DND-41 (cell line): ENCODE measurements at regions not wholly inside any gene's neighbourhood (a gene's known extent, or its start where the extent isn't known, plus 50 kb on each side); places are given as distances from the start of the nearest gene placed in this dataset.

Experiments
- ATAC-seq: fragments of 200-7000 bp; cut with Tn5 transposase; 3 replicates; pipeline ENCODE4 v1.9.1; 2021; ENCODE audit warnings: low read depth; ENCODE audit not compliant: insufficient read depth
- DNase-seq: peaks from one replicate; pipeline ENCODE4 v3.0.0-alpha.2; 2020
- H2AFZ ChIP-seq: 2 replicates; pipeline ENCODE4 v1.6.0; 2012; ENCODE audit warnings: low read depth, low read length
- H3K27ac ChIP-seq: 2 replicates; pipeline ENCODE4 v1.5.1; 2012; ENCODE audit warnings: low read length, inconsistent platforms
- H3K27me3 ChIP-seq: fragments of 200-600 bp; sonication (generic); 2 replicates; pipeline ENCODE4 v1.6.0; 2012; ENCODE audit warnings: low read length, mild to moderate bottlenecking, inconsistent platforms; ENCODE audit not compliant: insufficient read depth, poor library complexity
- H3K36me3 ChIP-seq: 2 replicates; pipeline ENCODE4 v1.5.1; 2012; ENCODE audit warnings: low read length, inconsistent platforms; ENCODE audit not compliant: insufficient read depth
- H3K4me1 ChIP-seq: 2 replicates; pipeline ENCODE4 v1.5.1; 2012; ENCODE audit warnings: mild to moderate bottlenecking, low read length; ENCODE audit not compliant: insufficient read depth
- H3K4me2 ChIP-seq: 2 replicates; pipeline ENCODE4 v1.6.0; 2012; ENCODE audit warnings: mild to moderate bottlenecking, moderate library complexity, low read length, inconsistent platforms; ENCODE audit not compliant: insufficient read depth
- H3K4me3 ChIP-seq, 2 experiments: fragments of 200-600 bp in 1 of 2; shearing (Covaris generic) in 1 of 2; 2 replicates each; pipeline ENCODE4 v1.5.1; 2012 to 2016; ENCODE audit warnings: inconsistent platforms in 2 of 2, low read length in 2 of 2, mild to moderate bottlenecking in 2 of 2, low read depth in 1 of 2, moderate library complexity in 1 of 2
- H3K79me2 ChIP-seq: 2 replicates; pipeline ENCODE4 v1.6.0; 2012; ENCODE audit warnings: low read length, inconsistent platforms; ENCODE audit not compliant: insufficient read depth
- H3K9ac ChIP-seq: 2 replicates; pipeline ENCODE4 v1.6.0; 2012; ENCODE audit warnings: low read depth, mild to moderate bottlenecking, inconsistent platforms, low read length, moderate library complexity
- H3K9me3 ChIP-seq: 2 replicates; pipeline ENCODE4 v1.5.1; 2012; ENCODE audit warnings: low read length, moderate library complexity, mild to moderate bottlenecking, inconsistent platforms; ENCODE audit not compliant: insufficient read depth, severe bottlenecking
- H4K20me1 ChIP-seq: 2 replicates; pipeline ENCODE4 v1.6.0; 2012; ENCODE audit warnings: low read length; ENCODE audit not compliant: insufficient read depth
- CTCF ChIP-seq: IDR thresholded peaks from 2 replicates; pipeline ENCODE4 v1.5.1; 2012; ENCODE audit warnings: borderline replicate concordance, low read length, moderate library complexity, mild to moderate bottlenecking; ENCODE audit not compliant: poor library complexity, severe bottlenecking; ENCODE audit errors: extremely low read depth
- EZH2 ChIP-seq: IDR thresholded peaks from 3 replicates; pipeline ENCODE4 v1.6.1; 2012; ENCODE audit warnings: borderline replicate concordance, low read depth, mild to moderate bottlenecking, moderate library complexity, low read length, inconsistent platforms; ENCODE audit not compliant: severe bottlenecking

DNA sequence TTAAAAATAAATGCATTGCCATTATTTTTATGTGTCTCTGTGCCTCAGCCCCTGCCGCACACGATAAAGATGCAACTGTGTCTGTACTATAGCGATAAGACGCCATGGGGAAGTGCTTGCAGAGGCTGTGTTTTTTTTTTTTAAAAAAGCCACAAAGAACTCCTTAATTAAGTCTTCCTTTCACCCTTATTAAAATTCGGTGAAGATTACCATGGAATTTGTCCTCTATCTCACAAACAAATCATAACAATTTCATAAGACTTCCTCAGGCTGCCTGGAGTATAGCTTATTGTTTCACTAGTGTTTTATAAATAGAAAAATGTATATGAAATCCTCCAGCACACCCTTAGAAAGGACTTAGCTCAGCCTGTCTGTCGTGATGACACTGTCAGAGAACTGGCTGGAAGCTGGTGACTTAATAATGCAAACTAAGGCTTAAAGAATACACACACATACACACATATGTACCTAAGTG lies 374.8 kb upstream of the SLCO3A1 start:
- Histone ChIP-seq H3K9ac (no peak overlapping the region), H2AFZ (no peak overlapping the region), H3K4me3 (no peak overlapping the region), H4K20me1 (no peaks in the 10 kb centered on the region), H3K4me2 (no peak overlapping the region), H3K27me3 (no peaks in the 10 kb centered on the region), H3K9me3 (no peaks in the 10 kb centered on the region), H3K79me2 (no peaks in the 10 kb centered on the region), H3K4me1 (peaks cover 15% of the 10 kb centered on the region), H3K36me3 (no peaks in the 10 kb centered on the region), H3K27ac (no peak overlapping the region)
- DNase-seq, result no peak
- ATAC-seq, result no peak
- TF ChIP-seq EZH2 (no peak), CTCF (no peak)

DNA sequence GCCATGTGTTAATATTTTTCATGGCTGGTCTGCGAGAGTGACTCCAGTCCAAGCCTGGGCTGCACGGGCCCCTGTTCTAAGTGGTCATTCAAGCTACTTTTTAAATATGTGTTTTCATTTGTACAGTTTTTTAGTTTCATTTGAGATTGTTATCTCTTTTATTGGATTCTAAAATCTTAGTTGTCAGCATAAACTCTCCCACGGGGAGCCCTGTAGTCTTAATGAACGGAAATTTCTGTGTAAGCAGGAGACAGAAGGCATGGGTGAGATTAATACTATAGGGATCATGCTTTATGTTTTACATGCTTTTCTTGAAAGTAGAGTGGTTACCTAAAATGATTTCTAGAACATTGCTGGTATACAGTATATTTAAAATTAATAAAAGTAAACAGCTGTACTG lies 373.1 kb upstream of the SLCO3A1 start:
- Histone ChIP-seq H3K4me2 (no peak overlapping the region), H3K9me3 (no peaks in the 10 kb centered on the region), H3K79me2 (no peaks in the 10 kb centered on the region), H3K4me3 (no peak overlapping the region), H3K9ac (no peak overlapping the region), H4K20me1 (no peaks in the 10 kb centered on the region), H3K4me1 (peaks cover 15% of the 10 kb centered on the region), H3K27me3 (no peaks in the 10 kb centered on the region), H2AFZ (no peak overlapping the region), H3K27ac (no peak overlapping the region), H3K36me3 (no peaks in the 10 kb centered on the region)
- TF ChIP-seq EZH2, result no peak
- no peak for TF ChIP-seq CTCF
- DNase-seq, result no peak
- ATAC-seq, result no peak

DNA sequence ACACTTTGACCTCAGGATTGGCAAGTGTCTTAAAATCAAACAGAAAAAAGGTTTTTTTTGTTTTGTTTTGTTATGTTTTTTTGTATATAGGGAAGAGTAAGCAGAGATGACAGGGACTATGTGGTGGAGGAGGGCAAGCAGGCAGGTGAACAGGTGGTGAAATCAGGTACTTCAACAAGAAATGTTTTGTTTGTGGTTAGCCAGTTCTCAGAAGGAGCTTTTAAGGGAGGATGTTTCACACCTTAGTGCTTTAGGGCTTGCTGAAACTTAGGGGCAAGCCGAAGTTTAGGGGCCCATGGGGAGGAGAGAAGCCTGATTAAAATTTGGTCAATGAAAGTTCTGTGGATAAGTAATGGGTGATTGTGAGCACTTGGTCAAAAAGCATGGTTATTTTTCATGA lies 370.7 kb upstream of the SLCO3A1 start:
- Histone ChIP-seq H3K4me2 (no peak overlapping the region), H3K79me2 (no peaks in the 10 kb centered on the region), H3K4me3 (no peak overlapping the region), H3K4me1 (peaks cover 15% of the 10 kb centered on the region), H3K9me3 (no peaks in the 10 kb centered on the region), H3K9ac (no peak overlapping the region), H3K36me3 (no peaks in the 10 kb centered on the region), H2AFZ (no peak overlapping the region), H3K27ac (no peak overlapping the region), H3K27me3 (no peaks in the 10 kb centered on the region), H4K20me1 (no peaks in the 10 kb centered on the region)
- peak; percentile 49 for DNase-seq
- TF ChIP-seq EZH2, result no peak
- no peak for TF ChIP-seq CTCF
- ATAC-seq, result peak; percentile 80

DNA sequence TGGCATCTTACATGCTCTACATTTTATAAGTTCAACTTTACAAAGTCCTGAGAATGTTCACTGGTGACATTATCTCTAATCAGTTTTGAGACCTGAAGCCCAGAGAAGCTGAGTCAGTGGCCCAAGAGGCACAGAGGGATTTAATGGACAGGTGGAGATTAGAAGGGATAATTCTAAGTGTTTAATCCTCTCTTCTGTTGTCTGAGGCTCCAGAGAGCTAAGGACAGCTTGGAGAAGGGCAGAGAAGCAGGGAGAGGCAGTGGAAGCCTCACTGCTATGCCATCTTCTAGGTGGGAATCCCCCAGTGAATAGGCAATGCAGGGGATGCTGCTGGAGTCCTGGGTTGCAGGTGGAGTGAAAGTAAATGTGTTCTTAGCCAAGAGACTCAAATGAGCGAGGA lies 369.4 kb upstream of the SLCO3A1 start:
- Histone ChIP-seq H3K4me3 (no peak overlapping the region), H2AFZ (no peak overlapping the region), H3K4me1 (peaks cover 15% of the 10 kb centered on the region), H3K27ac (no peak overlapping the region), H3K27me3 (no peaks in the 10 kb centered on the region), H3K4me2 (no peak overlapping the region), H4K20me1 (no peaks in the 10 kb centered on the region), H3K36me3 (no peaks in the 10 kb centered on the region), H3K9me3 (no peaks in the 10 kb centered on the region), H3K9ac (no peak overlapping the region), H3K79me2 (no peaks in the 10 kb centered on the region)
- no peak for TF ChIP-seq CTCF
- no peak for TF ChIP-seq EZH2
- DNase-seq, result no peak
- no peak for ATAC-seq
